Endothelial cell of umbilical vein (primary cell): ENCODE measurements at regions not wholly inside any gene's neighbourhood (a gene's known extent, or its start where the extent isn't known, plus 50 kb on each side); places are given as distances from the start of the nearest gene placed in this dataset.

Experiments
- EZH2 ChIP-seq: IDR thresholded peaks from 2 replicates; pipeline ENCODE4 v1.6.1; 2012; ENCODE audit warnings: borderline replicate concordance, low read depth, mild to moderate bottlenecking, moderate library complexity, low read length, inconsistent platforms; ENCODE audit not compliant: severe bottlenecking
- JUN ChIP-seq: IDR thresholded peaks from 2 replicates; pipeline ENCODE4 v1.6.1; 2011; ENCODE audit warnings: borderline replicate concordance, low read depth; ENCODE audit not compliant: insufficient read length, insufficient read depth
- POLR2A ChIP-seq: IDR thresholded peaks from 2 replicates; pipeline ENCODE4 v1.6.1; 2012; ENCODE audit warnings: low read depth, mild to moderate bottlenecking, control low read depth, low read length
- POLR2AphosphoS5 ChIP-seq: IDR thresholded peaks from 2 replicates; pipeline ENCODE4 v1.6.1; 2012; ENCODE audit warnings: low read depth, mild to moderate bottlenecking, control low read depth, low read length, moderate library complexity; ENCODE audit not compliant: insufficient read depth
- TF ChIP-seq, protein P1 (sequence below), 2 donors: IDR thresholded peaks; 1 replicate in 1 of 2; 2 replicates in 1 of 2; pipeline ENCODE4 v1.5.1; 2011; ENCODE audit warnings: low read length in 2 of 2, mild to moderate bottlenecking in 2 of 2, moderate library complexity in 2 of 2, control low read depth in 1 of 2, inconsistent platforms in 1 of 2, low read depth in 1 of 2; ENCODE audit not compliant: insufficient read depth in 1 of 2; ENCODE audit errors: extremely low read depth in 1 of 2
- TF ChIP-seq, protein P2 (sequence below): IDR thresholded peaks from 2 replicates; pipeline ENCODE4 v1.6.1; 2011; ENCODE audit not compliant: insufficient read depth, insufficient read length

- no peak for TF ChIP-seq EZH2
- TF ChIP-seq POLR2A: no peak
- TF ChIP-seq, protein P1, sequence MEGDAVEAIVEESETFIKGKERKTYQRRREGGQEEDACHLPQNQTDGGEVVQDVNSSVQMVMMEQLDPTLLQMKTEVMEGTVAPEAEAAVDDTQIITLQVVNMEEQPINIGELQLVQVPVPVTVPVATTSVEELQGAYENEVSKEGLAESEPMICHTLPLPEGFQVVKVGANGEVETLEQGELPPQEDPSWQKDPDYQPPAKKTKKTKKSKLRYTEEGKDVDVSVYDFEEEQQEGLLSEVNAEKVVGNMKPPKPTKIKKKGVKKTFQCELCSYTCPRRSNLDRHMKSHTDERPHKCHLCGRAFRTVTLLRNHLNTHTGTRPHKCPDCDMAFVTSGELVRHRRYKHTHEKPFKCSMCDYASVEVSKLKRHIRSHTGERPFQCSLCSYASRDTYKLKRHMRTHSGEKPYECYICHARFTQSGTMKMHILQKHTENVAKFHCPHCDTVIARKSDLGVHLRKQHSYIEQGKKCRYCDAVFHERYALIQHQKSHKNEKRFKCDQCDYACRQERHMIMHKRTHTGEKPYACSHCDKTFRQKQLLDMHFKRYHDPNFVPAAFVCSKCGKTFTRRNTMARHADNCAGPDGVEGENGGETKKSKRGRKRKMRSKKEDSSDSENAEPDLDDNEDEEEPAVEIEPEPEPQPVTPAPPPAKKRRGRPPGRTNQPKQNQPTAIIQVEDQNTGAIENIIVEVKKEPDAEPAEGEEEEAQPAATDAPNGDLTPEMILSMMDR (IDR thresholded peaks at IDR 0.05; ENCODE audit: extremely low read depth in 1 of 2, insufficient read depth in 1 of 2, low read depth in 1 of 2, low read length in 2 of 2): no peak
- no peak for TF ChIP-seq POLR2AphosphoS5
- no peak for TF ChIP-seq JUN
- TF ChIP-seq, protein P2, sequence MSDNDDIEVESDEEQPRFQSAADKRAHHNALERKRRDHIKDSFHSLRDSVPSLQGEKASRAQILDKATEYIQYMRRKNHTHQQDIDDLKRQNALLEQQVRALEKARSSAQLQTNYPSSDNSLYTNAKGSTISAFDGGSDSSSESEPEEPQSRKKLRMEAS: no peak
Measured at GRCh38 chr6:145151624-145152023, 583.7 kb downstream of the EPM2A start.
